GM12872 (cell line): ENCODE measurements at regions not wholly inside any gene's neighbourhood (a gene's known extent, or its start where the extent isn't known, plus 50 kb on each side); places are given as distances from the start of the nearest gene placed in this dataset.

Source experiments
- TF ChIP-seq, protein P1 (sequence below): IDR thresholded peaks from 3 replicates; pipeline ENCODE4 v1.5.1; 2011; ENCODE audit warnings: low read depth, mild to moderate bottlenecking, low read length, moderate library complexity; ENCODE audit not compliant: insufficient read depth

DNA sequence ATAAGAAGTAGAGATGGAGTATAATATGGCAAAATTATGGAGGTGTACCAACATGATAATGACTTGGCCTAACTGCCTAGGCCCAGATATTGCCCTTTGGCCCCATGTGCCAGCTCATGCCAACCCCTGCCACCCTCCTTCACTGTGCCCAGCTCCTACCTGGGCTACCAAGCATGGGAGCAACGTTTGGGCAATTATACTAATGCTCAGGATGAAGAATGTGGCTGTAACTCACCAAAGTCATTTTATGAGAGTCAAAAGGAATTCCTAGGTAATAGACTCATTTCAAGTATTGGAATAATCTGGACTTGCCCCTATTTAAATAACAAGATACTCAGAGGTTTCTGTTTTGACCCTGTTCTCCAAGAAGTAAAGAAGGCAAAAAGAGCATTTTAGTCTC, 240.2 kb upstream of the IL12A start:
- TF ChIP-seq, protein P1, sequence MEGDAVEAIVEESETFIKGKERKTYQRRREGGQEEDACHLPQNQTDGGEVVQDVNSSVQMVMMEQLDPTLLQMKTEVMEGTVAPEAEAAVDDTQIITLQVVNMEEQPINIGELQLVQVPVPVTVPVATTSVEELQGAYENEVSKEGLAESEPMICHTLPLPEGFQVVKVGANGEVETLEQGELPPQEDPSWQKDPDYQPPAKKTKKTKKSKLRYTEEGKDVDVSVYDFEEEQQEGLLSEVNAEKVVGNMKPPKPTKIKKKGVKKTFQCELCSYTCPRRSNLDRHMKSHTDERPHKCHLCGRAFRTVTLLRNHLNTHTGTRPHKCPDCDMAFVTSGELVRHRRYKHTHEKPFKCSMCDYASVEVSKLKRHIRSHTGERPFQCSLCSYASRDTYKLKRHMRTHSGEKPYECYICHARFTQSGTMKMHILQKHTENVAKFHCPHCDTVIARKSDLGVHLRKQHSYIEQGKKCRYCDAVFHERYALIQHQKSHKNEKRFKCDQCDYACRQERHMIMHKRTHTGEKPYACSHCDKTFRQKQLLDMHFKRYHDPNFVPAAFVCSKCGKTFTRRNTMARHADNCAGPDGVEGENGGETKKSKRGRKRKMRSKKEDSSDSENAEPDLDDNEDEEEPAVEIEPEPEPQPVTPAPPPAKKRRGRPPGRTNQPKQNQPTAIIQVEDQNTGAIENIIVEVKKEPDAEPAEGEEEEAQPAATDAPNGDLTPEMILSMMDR = no peak

DNA sequence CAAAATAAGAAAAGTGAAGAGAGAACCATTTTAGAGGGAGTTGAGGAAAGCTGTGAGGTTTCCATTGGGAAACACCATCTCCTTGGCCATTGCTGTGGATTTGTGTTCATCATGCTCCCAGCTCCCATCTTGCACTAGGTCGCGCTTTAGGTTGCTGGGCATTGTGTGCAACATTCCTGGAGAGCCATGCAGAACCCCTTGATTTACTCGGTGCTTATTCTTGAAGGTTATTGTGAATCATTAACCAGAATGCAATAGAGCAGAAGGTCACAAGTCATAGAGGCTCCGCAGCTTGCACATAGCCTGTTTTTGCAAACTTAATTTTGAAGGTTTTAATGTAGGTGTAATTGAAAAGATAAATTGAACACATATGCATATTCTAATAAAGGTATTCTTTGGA, 239.2 kb upstream of the IL12A start:
- TF ChIP-seq, protein P1 = no peak

GRCh38 chr3:159751146-159751545, 237.5 kb upstream of the IL12A start:
- TF ChIP-seq, protein P1 = no peak

- TF ChIP-seq, protein P1 = no peak
Measured at GRCh38 chr3:159751752-159752151, 236.9 kb upstream of the IL12A start.

DNA sequence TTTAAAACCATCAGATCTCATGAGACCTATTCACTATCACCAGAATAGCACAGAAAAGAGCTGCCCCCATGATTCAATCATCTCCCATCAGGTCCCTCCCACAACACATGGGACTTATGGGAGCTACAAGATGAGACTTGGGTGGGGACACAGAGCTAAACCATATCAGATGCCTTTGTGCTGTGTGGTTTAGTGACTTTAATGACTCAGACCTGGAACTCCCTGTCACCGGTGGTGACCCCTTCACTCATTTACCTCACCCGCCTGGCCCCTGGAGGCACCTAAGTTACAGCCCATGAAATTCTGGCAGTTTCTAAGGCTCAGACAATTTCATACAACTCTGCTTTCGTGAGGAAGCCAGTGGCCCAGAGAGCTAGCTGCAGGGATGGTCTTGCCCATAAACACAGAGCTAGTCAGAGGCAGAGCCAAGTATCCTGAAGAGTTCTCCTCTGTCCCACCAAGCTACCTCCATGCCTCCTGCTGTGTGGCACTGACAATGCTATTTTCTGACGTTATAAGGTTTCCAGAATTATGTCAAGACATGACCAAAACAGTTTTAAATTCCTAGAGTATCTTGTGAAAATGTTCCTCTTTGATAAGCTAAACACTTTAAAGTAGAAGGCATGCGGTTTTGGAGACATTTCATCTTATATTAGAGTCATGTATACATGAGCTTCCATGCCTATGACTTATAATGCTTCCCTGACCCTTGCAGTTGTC, 231.1 kb upstream of the IL12A start:
- TF ChIP-seq, protein P1 = no peak

GRCh38 chr3:159760046-159760445, 228.6 kb upstream of the IL12A start:
- TF ChIP-seq, protein P1 = no peak

- TF ChIP-seq, protein P1 = no peak
Measured at GRCh38 chr3:159761369-159761768, 227.3 kb upstream of the IL12A start.
